DMS53 (cell line): ENCODE measurements at regions not wholly inside any gene's neighbourhood (a gene's known extent, or its start where the extent isn't known, plus 50 kb on each side); places are given as distances from the start of the nearest gene placed in this dataset.

Experiments
- DNase-seq: peaks from one replicate; lab custom pipeline; 2025; lab: John Stamatoyannopoulos, UW

DNA sequence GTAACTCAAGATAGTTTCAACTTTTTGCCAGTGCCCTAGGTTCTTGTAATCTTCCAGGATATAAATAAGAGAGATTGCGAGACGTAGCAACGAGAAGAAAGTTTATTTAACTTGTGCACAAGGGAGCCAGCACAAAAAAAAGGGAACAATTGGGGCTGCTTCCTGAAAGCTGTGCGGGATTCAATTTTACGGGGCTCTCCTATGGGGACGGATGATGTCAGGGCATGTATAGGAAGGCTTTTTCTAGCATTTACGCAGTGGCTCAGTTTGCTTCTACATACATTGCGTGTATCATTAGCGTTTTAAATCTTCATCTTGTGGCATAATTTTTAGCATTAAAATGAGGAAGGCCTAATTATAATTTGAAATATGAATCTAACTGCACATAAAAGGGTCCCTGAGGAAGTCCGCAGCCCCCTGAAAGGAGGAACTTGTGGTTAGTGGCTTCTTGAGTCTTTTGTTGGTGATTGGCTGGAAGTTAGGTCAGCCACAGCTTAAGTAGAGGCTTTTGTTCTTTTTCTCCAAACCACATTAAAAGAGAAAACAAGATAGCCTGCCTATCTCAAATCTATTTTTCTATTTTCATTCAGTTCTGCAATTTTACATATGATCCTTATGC lies 668.2 kb upstream of the NDST4 start:
- no peak for DNase-seq

DNA sequence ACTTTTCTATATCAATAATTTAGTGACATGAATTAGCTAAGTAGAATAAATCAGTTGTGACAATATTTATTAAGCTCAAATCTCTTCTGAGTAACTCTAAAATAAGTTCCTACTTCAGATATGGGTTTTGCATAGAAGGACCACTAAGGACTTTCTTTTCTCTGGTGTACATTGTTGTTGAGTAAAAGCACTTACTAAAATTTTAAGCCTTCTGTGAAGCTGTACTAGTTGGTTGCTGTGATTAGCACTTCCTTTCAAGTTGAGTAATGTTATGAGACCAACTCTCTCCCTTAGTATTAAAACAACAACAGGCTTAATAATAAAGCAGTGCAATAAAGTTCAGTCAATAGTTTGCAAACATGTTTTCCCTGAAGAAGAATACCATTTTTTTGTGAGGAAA lies 667.4 kb upstream of the NDST4 start:
- DNase-seq: no peak

DNA sequence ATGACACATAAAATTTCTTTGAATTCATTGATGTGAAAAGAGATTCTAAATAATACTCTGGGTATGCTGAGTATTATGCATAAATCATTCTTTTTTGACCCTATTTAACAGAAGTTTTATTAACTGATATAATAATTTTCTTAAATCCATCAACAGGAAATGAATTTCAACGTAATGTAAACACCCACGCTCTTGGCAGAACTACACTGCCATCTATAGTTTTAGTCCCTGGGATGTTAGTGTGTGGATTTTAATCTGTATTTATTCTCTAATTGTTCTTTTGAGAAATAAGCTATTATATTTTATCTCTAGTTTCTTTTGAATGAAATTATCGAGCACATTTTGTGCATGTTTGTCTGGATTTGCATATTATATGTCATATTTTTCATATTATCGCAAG lies 666.8 kb upstream of the NDST4 start:
- DNase-seq: no peak

DNA sequence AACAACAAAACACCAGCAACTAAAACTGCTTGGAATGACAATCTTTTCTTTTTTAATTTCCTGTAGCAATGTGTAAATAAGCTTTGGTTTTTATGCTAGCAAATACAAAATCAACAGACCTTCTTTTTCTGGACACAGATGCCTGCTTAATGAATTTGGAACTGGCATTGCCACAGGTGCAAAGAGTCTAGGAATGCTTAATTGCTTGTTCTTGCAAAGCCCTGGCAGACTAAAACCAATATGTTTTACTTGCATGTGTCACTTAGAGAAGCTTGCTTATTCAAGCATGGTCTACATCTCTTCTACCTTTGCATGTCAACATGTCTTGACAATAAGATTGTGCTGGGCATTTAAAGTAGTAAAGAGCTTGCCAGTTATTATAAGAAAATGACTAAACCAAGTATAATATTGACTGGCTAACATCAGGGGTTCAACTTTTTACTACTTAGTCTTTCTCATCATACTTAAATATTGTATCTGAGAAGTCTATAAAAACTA lies 656.7 kb upstream of the NDST4 start:
- no peak for DNase-seq

DNA sequence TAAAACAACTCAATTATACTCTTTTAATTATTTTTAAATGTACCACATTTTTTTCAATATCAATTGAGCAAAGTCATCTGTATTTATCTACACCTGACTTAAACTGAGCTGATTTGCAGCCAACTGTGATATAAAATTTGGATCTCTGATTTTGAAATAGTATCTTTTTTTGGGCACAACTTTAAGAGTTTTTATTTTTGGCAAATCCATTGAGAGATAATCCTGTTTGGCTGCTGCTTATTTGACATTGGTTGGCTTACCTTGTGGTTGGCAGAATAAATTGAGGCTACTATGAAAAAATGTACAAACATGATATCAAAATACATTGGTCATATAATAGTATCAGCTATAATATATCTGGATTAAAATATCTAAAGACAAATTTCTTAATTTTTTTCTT lies 656.0 kb upstream of the NDST4 start:
- DNase-seq: no peak

DNA sequence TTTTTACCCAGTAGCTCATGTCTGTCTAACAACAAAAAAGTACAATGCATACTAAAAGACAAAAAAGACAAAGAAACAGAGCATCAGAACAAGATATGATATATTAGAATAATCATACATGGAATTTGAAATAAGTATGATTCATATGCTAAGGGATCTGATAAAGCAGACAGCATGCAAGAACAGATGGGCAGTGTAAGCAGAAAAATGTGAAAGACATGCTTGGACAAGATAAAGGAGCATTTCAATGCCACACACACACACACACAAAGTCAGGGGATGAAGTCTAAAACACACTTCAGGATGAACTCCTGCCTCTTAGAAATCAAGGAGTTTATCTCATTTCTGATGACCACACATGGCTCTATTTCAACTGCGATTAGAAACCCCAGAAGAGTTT lies 649.6 kb upstream of the NDST4 start:
- no peak for DNase-seq

DNA sequence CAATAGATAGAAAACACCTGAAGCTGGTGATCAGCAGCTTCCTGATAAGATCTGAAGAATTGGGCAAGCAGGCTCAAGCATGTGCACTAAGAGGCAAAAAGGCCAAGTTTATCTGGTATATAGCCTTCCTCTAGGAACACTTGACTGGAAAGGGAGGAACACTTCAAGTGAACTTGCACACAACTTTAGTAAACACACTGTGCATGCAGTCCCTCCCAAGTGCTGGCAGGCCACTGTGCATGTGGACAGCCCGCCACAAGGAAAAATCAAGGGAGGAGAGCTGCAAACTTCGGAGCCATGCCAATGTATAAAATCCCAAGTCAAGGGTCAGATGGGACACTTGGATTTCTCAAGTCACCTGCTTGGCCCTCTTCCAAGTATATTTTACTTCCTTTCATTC lies 645.8 kb upstream of the NDST4 start:
- no peak for DNase-seq

DNA sequence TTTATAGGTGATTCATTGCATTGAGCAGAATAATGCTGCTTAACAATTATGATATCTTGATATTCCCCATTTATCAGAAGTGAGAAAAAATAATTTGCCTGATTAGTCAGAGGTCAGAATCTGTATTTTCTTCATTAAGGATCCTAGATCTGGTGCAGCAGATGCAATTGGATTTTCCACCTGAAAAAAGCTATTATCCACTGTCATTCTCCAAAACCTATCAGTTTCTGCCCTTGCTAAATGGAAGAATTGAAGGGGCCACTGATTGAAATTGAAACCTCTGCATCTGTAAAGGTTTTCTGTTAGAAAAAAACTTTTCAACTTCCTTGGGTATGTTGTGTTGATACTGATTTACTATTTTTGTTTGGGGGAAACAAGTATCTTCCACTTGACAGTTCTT lies 636.0 kb upstream of the NDST4 start:
- no peak for DNase-seq

DNA sequence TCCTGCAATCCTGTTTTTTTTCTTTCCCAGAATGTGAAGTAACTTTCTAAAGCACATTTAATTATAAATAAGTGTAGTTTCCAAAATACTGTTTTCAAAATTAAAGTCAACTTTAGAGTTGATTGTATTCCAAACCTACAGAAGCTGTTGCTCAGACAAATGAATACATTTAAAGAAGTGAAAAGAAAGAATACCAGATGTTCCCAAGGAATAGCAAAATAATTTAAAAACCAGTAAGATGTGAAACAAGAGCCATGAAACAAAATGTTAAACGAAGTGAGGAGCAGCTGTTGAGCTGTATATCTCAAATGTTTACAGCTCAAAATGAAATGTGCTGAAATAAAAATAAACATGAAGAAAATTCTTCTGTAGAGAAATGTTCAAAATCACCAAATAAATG lies 627.4 kb upstream of the NDST4 start:
- no peak for DNase-seq

DNA sequence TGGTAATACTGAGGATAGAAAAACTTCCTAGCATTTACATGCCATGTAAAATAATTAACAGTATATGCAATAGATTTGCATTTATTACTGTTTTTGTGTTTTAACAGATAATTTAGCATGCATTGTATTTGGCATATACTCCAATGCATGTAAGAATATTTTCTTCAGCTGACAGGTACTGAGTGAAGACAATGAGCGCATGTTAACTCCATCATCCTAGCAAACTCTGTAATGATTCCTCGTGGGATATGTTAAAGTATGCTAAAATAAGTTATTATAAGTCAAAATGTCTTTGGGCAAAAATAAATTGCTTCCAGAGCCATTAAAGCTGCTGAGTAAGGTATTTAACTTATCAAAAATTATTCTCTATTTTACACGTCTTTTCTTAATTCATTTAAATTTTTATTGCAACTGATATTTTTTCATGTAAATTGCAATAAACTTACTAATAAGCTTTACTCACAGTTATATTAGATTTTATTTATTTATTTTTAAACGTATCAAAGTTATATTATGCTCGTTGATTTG lies 616.4 kb upstream of the NDST4 start:
- DNase-seq: no peak

DNA sequence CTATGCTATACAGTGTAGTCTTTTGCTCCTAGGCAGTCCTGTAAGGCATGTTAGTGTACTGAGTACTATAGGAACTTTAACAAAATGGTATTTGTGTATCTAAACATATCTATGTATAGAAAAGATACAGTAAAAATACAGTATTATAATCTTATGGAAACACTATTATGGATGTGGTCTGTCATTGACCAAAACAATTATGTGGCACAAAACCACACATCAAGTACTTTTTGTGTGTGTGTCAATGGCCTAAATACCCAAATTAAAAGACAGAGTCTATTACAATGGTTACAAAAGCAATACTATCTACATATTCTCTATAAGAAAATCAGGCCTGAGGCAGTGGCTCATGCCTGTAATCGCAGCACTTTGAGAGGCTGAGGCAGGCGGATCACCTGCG lies 610.2 kb upstream of the NDST4 start:
- DNase-seq: no peak

DNA sequence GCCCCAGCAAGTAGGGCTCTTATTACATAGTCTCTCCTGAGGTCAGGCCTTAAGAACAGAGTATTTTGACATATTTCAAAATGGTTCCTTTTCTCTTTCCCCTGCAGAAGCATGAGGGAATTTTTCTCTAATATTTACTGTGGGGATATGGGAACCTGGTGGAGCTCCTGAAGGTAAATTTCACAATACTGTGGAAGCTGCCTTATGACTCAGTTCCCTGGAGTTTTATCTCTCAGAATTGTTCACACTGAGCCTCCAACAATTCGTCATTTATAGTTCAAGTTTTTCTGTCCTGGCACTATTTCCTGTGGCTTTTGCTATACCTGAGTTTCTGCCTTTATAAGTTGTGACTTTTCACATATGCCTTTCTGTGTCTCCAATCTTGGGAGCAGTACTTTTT lies 607.2 kb upstream of the NDST4 start:
- DNase-seq: no peak

DNA sequence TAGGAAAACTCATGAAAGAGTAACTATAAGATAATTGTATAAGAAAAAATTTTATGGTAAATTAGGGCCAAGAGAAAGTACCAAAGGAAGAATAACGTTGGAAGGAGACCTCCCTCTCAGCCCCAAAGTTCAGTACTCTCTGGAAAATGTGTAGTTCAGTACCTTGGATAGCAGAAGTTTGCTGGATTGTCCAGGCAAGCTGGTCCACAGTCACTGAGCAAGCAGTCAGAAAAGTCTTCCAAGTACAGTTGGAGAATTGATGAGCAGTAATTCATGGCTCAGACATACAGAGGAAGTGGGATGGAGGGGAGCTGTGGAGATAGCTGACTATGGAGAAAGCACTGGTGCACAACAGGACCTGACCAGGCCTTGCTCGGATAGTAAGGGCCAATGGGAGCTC lies 598.2 kb upstream of the NDST4 start:
- no peak for DNase-seq

DNA sequence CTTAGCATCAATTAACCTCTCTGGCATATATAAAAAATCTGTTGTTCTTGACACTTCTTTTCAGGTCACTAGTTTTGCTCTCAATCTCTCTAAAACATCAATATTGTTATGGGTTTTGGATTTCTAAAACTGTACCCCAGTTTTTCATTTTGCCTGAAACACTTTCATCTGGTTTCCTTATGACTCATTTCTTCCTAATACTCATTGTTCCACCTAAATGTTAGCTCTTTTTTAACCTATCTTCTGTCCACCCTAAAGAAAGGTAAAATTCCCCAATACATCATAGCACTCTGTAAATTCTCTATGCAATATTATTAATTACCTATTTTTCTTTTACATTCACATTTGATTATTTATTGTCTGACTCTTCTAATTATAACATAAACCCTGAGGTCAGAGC lies 575.5 kb upstream of the NDST4 start:
- DNase-seq: no peak

DNA sequence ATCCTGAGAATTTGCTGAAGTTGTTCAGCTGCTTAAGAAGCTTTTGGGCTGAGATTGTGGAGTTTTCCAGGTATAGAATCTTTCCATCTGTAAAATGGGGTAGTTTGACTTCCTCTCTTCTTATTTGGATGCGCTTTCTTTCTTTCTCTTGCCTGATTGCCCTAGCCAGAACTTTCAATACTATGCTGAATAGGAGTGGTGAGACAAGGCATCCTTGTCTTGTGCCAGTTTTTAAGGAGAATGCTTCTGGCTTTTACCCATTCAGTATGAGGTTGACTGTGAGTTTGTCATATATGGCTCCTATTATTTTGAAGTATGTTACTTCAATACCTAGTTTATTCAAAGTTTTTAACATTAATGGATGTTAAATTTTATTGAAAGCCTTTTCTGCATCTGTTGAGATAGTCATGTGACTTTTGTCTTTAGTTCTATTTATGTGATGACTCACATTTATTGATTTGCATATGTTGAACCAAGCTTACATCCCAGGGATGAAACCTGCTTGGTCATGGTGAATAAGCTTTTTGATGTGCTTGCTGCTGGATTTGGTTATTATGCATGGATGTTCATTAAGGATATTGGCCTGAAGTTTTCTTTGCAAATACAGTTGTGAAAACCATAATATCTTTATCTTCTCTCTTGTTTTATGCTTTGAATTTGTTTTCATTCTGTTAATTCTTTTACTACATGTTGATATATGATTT lies 573.8 kb upstream of the NDST4 start:
- peak; percentile 53 for DNase-seq

DNA sequence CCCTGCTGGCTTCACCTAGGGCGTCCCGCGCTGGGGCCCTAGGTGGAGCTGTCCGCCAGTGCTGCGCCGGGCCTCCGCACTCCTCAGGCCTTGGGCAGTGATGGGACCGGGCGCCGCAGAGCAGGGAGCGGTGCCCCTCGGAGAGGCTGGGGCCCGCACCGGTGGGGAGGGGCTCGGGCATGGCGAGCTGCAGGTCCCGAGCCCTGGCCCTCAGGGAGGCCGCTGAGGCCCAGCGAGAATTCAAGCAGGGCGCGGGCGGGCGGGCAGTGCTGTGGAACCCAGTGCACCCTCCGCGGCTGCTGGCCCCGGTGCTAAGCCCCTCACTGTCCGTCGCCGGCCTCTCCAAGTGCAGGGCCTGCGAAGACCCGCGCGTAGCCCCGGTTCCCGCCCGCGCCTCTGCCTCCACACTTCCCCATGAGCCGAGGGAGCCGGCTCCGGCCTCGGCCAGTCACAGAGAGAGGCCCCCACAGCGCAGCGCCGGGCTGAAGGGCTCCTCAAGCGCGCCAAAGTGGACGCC lies 565.1 kb upstream of the NDST4 start:
- no peak for DNase-seq

DNA sequence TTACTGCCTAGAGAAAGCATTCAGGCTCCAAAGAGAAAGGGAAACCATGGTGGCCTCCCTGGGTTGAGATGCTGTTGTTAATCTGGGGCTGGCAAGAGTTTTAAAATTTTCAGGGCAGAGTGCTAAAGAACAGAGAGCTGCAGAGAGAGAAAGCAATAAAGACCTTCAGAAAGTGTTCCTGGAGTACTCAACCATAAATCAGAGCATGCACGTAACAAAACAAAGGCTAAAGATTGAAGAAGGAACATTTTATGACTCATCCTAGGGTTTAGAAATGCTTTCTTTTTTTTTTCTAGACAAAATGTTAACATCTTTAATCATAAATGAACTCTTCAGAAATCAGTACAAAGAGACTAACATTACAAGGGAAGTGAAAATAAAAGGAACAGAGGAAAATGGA lies 562.3 kb upstream of the NDST4 start:
- DNase-seq: no peak

DNA sequence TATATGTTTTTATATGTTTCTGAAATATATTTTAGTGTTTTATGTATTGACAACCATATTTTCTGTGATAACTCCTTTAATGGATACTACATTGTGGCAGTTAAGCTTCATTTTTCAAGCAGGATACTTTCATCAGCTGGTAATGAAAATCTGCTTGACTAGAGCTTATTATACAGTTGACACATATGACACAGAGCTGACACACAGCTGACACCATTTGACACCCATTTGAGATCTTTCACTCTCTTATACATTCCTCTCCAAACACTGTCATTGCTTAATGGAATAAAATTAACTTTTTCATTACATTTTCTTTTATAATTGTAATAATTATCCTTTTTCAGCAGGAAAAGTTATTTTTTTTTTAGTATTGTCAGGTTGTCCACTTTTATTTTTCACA lies 561.1 kb upstream of the NDST4 start:
- no peak for DNase-seq

DNA sequence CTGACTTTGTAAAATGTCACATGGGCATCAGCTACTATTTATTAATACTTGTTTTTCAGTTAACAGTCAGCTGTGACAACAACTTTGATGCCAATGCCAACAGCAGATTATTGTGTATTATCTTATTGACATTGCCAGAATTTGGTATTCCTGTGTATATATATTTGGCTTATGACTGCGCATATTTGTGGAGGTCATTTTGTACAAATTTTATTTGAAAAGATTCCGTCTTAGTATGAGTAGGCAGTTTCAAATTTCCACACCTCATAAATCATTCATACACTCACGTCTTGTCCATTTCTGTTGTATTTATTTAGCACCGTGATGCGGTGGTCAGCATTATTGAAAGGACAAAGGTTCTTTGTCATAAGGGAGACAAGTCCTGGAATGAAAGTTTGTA lies 558.2 kb upstream of the NDST4 start:
- DNase-seq: peak; percentile 57

DNA sequence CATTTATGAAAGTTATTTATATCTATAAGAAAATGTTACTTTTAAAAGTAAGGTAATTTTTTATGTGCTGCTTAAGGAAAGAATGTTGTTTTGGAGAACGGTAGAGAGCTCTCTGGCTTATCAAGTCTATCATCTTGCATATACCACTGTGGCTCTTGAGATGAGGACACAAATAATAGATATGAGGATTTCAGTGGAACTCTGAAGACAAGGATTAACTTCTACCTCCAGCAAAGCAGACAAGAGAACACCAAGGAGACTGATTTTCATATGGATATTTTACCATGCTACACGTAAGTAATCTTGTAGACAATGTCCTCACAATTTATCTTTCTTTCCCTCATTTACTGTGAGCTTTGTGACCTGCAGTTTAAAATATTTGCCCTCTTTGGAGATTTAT lies 557.5 kb upstream of the NDST4 start:
- DNase-seq: no peak

DNA sequence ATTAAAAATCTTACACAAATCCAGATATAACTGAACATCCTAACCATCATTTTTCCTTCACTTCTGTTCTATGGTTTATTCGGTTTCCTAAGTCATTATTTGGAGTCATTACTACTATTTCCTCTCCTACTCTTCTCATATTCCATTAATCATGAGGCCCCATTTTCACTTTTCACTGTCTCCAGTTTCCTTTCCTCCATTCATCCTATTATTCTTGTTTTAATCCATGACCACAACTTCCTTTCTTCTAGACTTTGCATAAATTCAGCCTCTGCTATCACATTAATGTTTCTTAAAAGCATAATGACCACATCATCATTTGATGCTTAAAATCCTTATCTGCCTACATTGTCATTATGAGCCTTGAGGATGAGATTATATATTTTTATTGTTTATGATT lies 555.0 kb upstream of the NDST4 start:
- DNase-seq: no peak

DNA sequence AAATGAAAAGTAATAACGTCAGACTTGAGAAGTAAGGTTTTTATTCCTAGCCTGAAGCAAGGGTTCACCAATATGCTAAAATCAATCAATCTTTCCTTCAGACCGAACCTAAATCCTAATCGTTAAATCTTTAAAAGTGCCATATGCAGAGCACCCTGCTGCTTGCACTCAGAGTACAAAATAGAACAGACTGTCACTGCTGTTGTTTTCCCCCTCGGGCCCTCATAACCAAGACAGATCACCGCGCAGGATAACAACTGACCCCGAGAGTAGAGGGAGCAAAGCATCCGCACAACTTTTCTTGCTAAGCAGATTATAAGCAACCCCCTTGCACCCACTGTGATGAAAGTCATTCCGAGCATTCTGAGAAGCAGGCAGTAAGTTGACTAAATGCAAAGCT lies 550.9 kb upstream of the NDST4 start:
- DNase-seq: no peak

DNA sequence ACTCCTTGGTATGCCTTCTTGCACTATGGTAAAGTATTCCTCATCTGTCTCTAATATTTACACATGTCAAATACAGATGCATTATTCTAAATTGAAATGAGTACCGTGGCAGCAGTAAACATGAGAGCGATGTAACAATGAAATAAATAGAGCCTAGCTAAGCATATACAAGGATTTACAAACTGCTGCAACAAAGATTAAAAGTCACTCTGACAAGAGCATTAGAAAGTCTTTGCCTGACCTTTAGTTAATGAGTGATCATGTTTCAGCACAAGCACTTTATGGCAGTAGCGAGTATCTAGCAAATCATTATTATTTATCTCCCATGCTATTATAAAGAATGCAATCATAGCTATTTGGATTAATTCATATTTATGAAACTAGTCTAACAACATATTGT lies 547.0 kb upstream of the NDST4 start:
- DNase-seq: peak; percentile 6
